Stomach (tissue), 4 donors: ENCODE measurements at regions not wholly inside any gene's neighbourhood (a gene's known extent, or its start where the extent isn't known, plus 50 kb on each side); places are given as distances from the start of the nearest gene placed in this dataset.
"Not testable (repeated sequence)": the region's sequence is repeated elsewhere in the genome, so short reads cannot be mapped to it uniquely, and the experiment has no call there.

Experiments
- CTCF ChIP-seq, 7 experiments: fragments of 450-650 bp in 4 of 7; fragments of 200-600 bp in 3 of 7; sonication (generic) in 3 of 7; IDR thresholded peaks; one replicate each; pipeline ENCODE4 v1.5.1; 2016 to 2019; ENCODE audit warnings: antibody characterized with exemption in 7 of 7, control low read depth in 2 of 7, mild to moderate bottlenecking in 1 of 7
- EP300 ChIP-seq: sonication (generic); formaldehyde crosslinking; IDR thresholded peaks from one replicate; pipeline ENCODE4 v1.6.1; 2017; ENCODE audit warnings: antibody characterized with exemption
- POLR2AphosphoS5 ChIP-seq, 3 donors: sonication (generic); formaldehyde crosslinking; IDR thresholded peaks; one replicate each; pipeline ENCODE4 v1.6.1; 2016; ENCODE audit warnings: antibody characterized with exemption in 3 of 3

GRCh38 chr1:194859481-194860154 is 1673.2 kb upstream of the B3GALT2 start:
- TF ChIP-seq CTCF (IDR thresholded peaks at IDR 0.05); POLR2AphosphoS5 (IDR thresholded peaks at IDR 0.05); EP300: not testable (repeated sequence)
